ENCODE measurements at regions not wholly inside any gene's neighbourhood (a gene's known extent, or its start where the extent isn't known, plus 50 kb on each side); places are given as distances from the start of the nearest gene placed in this dataset.

GRCh38 chr18:1578505-1578904 is 673.8 kb downstream of the ADCYAP1 start:
- intact Hi-C loops (cut with micrococcal nuclease; ENCODE audit: unreplicated experiment) = no loop called here
- ChIA-PET CTCF (no interaction called here), POLR2A (no interaction called here)
- Mint-ChIP-seq H3K4me3 (ENCODE audit: unreplicated experiment) (no peak overlapping the region), H3K36me3 (ENCODE audit: insufficient read depth, unreplicated experiment) (no peaks in the 10 kb centered on the region), H3K9me3 (ENCODE audit: unreplicated experiment) (no peaks in the 10 kb centered on the region), H3K27me3 (ENCODE audit: insufficient read depth, unreplicated experiment) (peaks cover 4% of the 10 kb centered on the region), H3K27ac (ENCODE audit: unreplicated experiment) (no peak overlapping the region), H3K4me1 (ENCODE audit: low read depth, unreplicated experiment) (no peaks in the 10 kb centered on the region)
- BruUV-seq (replicated peaks) = no TSS peak
- no peaks in the 10 kb centered on the region for H3K36me3 ChIP-seq (ENCODE audit: control insufficient read depth, insufficient read depth, low read length)
- H3K27me3 ChIP-seq (replicated peaks; ENCODE audit: control insufficient read depth, insufficient read depth, low read length) = no peaks in the 10 kb centered on the region; the same call in 1 of the 2 replicates
- TF ChIP-seq CTCF (IDR thresholded peaks at IDR 0.05; ENCODE audit: insufficient read depth in 1 of 2, low read depth in 1 of 2, low read length in 1 of 2, severe bottlenecking in 1 of 2, unreplicated experiment in 1 of 2) = no peak
- no peak for DNase-seq
- no peak overlapping the region for H3K4me3 ChIP-seq (ENCODE audit: low read depth, low read length)
- H3K9me3 ChIP-seq = no peaks in the 10 kb centered on the region
- peaks cover 9% of the 10 kb centered on the region for H3K4me1 ChIP-seq

- no peak for DNase-seq
- Mint-ChIP-seq H3K4me3 (ENCODE audit: unreplicated experiment) (no peak overlapping the region), H3K36me3 (ENCODE audit: insufficient read depth, unreplicated experiment) (no peaks in the 10 kb centered on the region), H3K27ac (ENCODE audit: unreplicated experiment) (no peak overlapping the region), H3K9me3 (ENCODE audit: unreplicated experiment) (no peaks in the 10 kb centered on the region), H3K27me3 (ENCODE audit: insufficient read depth, unreplicated experiment) (peaks cover 9% of the 10 kb centered on the region), H3K4me1 (ENCODE audit: low read depth, unreplicated experiment) (no peaks in the 10 kb centered on the region)
- ChIA-PET CTCF (no interaction called here), POLR2A (no interaction called here)
- Histone ChIP-seq H3K27me3 (replicated peaks; ENCODE audit: control insufficient read depth, insufficient read depth, low read length) (no peaks in the 10 kb centered on the region; the same call in 1 of the 2 replicates), H3K4me1 (peaks cover 9% of the 10 kb centered on the region), H3K9me3 (no peaks in the 10 kb centered on the region), H3K36me3 (ENCODE audit: control insufficient read depth, insufficient read depth, low read length) (no peaks in the 10 kb centered on the region), H3K4me3 (ENCODE audit: low read depth, low read length) (no peak overlapping the region)
- TF ChIP-seq CTCF (IDR thresholded peaks at IDR 0.05; ENCODE audit: insufficient read depth in 1 of 2, low read depth in 1 of 2, low read length in 1 of 2, severe bottlenecking in 1 of 2, unreplicated experiment in 1 of 2) = no peak
- BruUV-seq (replicated peaks) = no TSS peak
- intact Hi-C loops (cut with micrococcal nuclease; ENCODE audit: unreplicated experiment) = no loop called here
Observed at GRCh38 chr18:1581581-1581980, 676.9 kb downstream of the ADCYAP1 start.

GRCh38 chr18:1585881-1586488 is 681.3 kb downstream of the ADCYAP1 start:
- BruUV-seq (replicated peaks) = no TSS peak
- H3K9me3 Mint-ChIP-seq (ENCODE audit: unreplicated experiment) = no peaks in the 10 kb centered on the region
- intact Hi-C loops (cut with micrococcal nuclease; ENCODE audit: unreplicated experiment) = loop anchor here (1.0 to 5.0 kb wide), 3 partner anchors 78 to 961 kb away; no protein-coding TSS in a partner anchor
- H3K27me3 ChIP-seq (replicated peaks; ENCODE audit: control insufficient read depth, insufficient read depth, low read length) = no peaks in the 10 kb centered on the region; the same call in none of the 2 replicates
- no peak overlapping the region for H3K4me3 ChIP-seq (ENCODE audit: low read depth, low read length)
- DNase-seq = peak in 1 of 2 experiments; percentile 9
- peak in 1 of 2 experiments; percentile 48 for TF ChIP-seq CTCF (IDR thresholded peaks at IDR 0.05; ENCODE audit: insufficient read depth in 1 of 2, low read depth in 1 of 2, low read length in 1 of 2, severe bottlenecking in 1 of 2, unreplicated experiment in 1 of 2)
- ChIA-PET POLR2A (no interaction called here), CTCF (interaction anchor here (1.0 kb wide), 1 partner anchor 961 kb away, joined by 3 read pairs; no protein-coding TSS in a partner anchor)
- no peaks in the 10 kb centered on the region for H3K9me3 ChIP-seq
- H3K27ac Mint-ChIP-seq (ENCODE audit: unreplicated experiment) = no peak overlapping the region
- no peaks in the 10 kb centered on the region for H3K4me1 Mint-ChIP-seq (ENCODE audit: low read depth, unreplicated experiment)
- H3K4me1 ChIP-seq = no peaks in the 10 kb centered on the region
- no peaks in the 10 kb centered on the region for H3K36me3 Mint-ChIP-seq (ENCODE audit: insufficient read depth, unreplicated experiment)
- H3K36me3 ChIP-seq (ENCODE audit: control insufficient read depth, insufficient read depth, low read length) = no peaks in the 10 kb centered on the region
- H3K4me3 Mint-ChIP-seq (ENCODE audit: unreplicated experiment) = no peak overlapping the region
- H3K27me3 Mint-ChIP-seq (ENCODE audit: insufficient read depth, unreplicated experiment) = peaks cover 11% of the 10 kb centered on the region

Measured in Caco-2 (cell line).